ENCODE measurements at regions not wholly inside any gene's neighbourhood (a gene's known extent, or its start where the extent isn't known, plus 50 kb on each side); places are given as distances from the start of the nearest gene placed in this dataset.

DNA sequence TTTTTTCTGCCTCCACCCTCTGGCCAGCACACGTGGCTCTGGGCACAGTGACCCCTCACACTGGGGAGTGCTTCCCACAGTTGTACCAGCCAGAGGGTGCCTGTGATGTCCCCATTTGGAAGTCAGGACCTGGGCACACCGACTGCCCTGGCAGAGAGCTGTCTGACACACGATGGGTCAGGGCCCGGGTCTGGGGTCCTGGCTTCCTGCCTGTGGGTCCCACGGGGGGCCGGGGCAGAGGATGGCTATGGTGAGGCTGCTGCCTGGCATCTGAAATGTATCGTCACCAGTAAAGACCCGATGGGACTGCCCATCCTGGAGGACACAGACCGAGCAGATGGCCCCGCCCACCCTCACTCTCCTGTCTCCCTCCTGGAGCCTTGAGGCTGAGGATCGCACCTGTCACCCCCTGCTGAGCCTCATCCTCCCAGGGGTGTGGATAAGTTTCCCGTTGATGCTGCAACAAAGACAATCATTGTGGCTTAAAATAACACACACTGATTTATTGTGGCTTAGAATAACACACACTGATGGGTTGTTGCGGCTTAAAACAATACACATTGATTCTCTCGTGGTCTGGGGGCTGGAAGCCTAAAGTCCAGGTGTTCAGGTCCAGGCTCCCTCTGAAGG is 88.8 kb upstream of the TTC34 start:
- intact Hi-C loops (cut with DNase I; ENCODE audit: low total_unique reads): no loop called here
- TF ChIP-seq POLR2A (IDR thresholded peaks at IDR 0.05): no peak
- no peak for TF ChIP-seq CTCF (IDR thresholded peaks at IDR 0.05 in 4 of 5, conservative IDR thresholded peaks at IDR 0.05 in 1 of 5)
- Histone ChIP-seq H3K9me3 (no peaks in the 10 kb centered on the region), H3K27me3 (peaks cover 11 to 17% (median 16%) of the 10 kb centered on the region in 3 donors), H3K4me3 (no peak overlapping the region), H3K4me1 (no peaks in the 10 kb centered on the region), H3K36me3 (no peaks in the 10 kb centered on the region), H3K27ac (no peak overlapping the region)
- DNase-seq: no peak
- ATAC-seq: no peak
- in situ Hi-C loops (cut with MboI; ENCODE audit: low sequenced_read_pairs in 4 of 4): no loop called here

GRCh38 chr1:2891923-2892448 is 90.5 kb upstream of the TTC34 start:
- H3K9me3 ChIP-seq: no peaks in the 10 kb centered on the region
- DNase-seq (no peak), ATAC-seq (no peak)
- no peak overlapping the region for H3K27ac ChIP-seq
- H3K36me3 ChIP-seq: no peaks in the 10 kb centered on the region
- in situ Hi-C loops (cut with MboI; ENCODE audit: low sequenced_read_pairs in 4 of 4) (no loop called here), intact Hi-C loops (cut with DNase I; ENCODE audit: low total_unique reads) (no loop called here)
- TF ChIP-seq POLR2A (IDR thresholded peaks at IDR 0.05): no peak
- H3K27me3 ChIP-seq: peaks cover 11 to 17% (median 16%) of the 10 kb centered on the region in 3 donors
- H3K4me1 ChIP-seq: no peaks in the 10 kb centered on the region
- H3K4me3 ChIP-seq: no peak overlapping the region

- H3K27ac ChIP-seq: no peak overlapping the region
- TF ChIP-seq CTCF (IDR thresholded peaks at IDR 0.05 in 4 of 5, conservative IDR thresholded peaks at IDR 0.05 in 1 of 5) (no peak), POLR2A (IDR thresholded peaks at IDR 0.05) (no peak)
- H3K9me3 ChIP-seq: no peaks in the 10 kb centered on the region
- no peak overlapping the region for H3K4me3 ChIP-seq
- H3K27me3 ChIP-seq: peaks cover 11 to 16% (median 12%) of the 10 kb centered on the region in 3 donors
- no peaks in the 10 kb centered on the region for H3K36me3 ChIP-seq
- no peak for ATAC-seq
- no peaks in the 10 kb centered on the region for H3K4me1 ChIP-seq
- in situ Hi-C loops (cut with MboI; ENCODE audit: low sequenced_read_pairs in 4 of 4): no loop called here
- intact Hi-C loops (cut with DNase I; ENCODE audit: low total_unique reads): no loop called here
- no peak for DNase-seq
Measured at GRCh38 chr1:2893473-2894120, 92.1 kb upstream of the TTC34 start.

DNA sequence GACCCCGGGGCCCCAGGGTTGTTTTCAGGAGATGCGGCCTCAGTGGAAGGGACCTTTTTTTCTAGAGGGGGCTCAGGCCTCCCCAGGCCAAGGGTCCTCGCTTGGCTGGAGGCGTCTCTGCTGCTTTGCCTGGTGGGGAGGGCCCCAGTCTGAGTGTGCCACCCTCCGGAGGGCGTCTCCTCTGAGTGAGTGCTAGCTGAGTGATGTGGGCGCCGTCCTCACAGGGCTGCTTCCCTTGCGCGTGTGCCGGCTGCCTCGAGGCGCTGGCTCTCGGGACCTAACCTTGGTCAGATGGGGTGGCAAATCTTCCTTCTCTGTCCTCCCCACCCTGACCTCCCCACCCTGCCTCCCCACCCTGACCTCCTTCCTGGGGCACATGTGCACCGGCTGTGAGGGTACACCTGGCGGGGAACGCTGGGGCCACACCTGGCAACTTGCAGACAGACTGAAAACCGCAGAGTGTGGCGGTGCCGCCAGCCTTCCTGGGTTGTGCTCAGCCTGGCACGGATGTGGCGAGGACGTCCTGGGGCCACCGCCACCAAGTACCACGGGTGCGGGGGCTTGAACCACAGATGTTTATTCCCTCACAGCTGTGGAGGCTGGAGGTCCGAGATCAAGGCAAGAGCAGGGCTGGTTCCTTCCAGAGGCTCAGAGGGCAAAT is 93.0 kb upstream of the TTC34 start:
- peaks cover 11 to 12% (median 12%) of the 10 kb centered on the region in 3 donors for H3K27me3 ChIP-seq

More for the DNA sequence above, 93.0 kb upstream of the TTC34 start:
- Histone ChIP-seq H3K36me3 (no peaks in the 10 kb centered on the region), H3K27ac (no peak overlapping the region), H3K4me1 (no peaks in the 10 kb centered on the region), H3K9me3 (no peaks in the 10 kb centered on the region), H3K4me3 (no peak overlapping the region)
- intact Hi-C loops (cut with DNase I; ENCODE audit: low total_unique reads) (no loop called here), in situ Hi-C loops (cut with MboI; ENCODE audit: low sequenced_read_pairs in 4 of 4) (no loop called here)
- no peak for DNase-seq
- no peak for ATAC-seq
- TF ChIP-seq POLR2A (IDR thresholded peaks at IDR 0.05): no peak
- TF ChIP-seq CTCF (IDR thresholded peaks at IDR 0.05 in 4 of 5, conservative IDR thresholded peaks at IDR 0.05 in 1 of 5): no peak

Measured in gastrocnemius medialis (tissue), 4 donors.